GM23338 (cell line): ENCODE measurements at regions not wholly inside any gene's neighbourhood (a gene's known extent, or its start where the extent isn't known, plus 50 kb on each side); places are given as distances from the start of the nearest gene placed in this dataset.

Source experiments
- ATAC-seq: fragments of 200-7000 bp; cut with Tn5 transposase; 3 replicates; pipeline ENCODE4 v1.9.1; 2020
- DNase-seq: peaks from one replicate; pipeline ENCODE4 v3.0.0-alpha.2; 2015; ENCODE audit warnings: low spot score
- H2AFZ ChIP-seq: fragments of 200-600 bp; sonication (generic); 2 replicates; pipeline ENCODE4 v1.8.0; 2016; ENCODE audit warnings: antibody characterized with exemption, mild to moderate bottlenecking, moderate library complexity
- H3F3A ChIP-seq: fragments of 200-600 bp; sonication (generic); replicated peaks from 2 replicates; pipeline ENCODE4 v1.8.0; 2017; ENCODE audit warnings: antibody characterized with exemption, mixed run types, low read depth
- H3K27ac ChIP-seq: fragments of 200-600 bp; sonication (generic); 2 replicates; pipeline ENCODE4 v1.6.1; 2016; ENCODE audit warnings: low read depth
- H3K27me3 ChIP-seq: fragments of 200-600 bp; sonication (generic); 2 replicates; pipeline ENCODE4 v1.8.0; 2016; ENCODE audit warnings: mild to moderate bottlenecking, mixed run types, moderate library complexity; ENCODE audit not compliant: insufficient read depth
- H3K36me3 ChIP-seq: fragments of 200-600 bp; sonication (generic); 2 replicates; pipeline ENCODE4 v1.8.0; 2016; ENCODE audit warnings: mild to moderate bottlenecking; ENCODE audit not compliant: insufficient read depth
- H3K4me1 ChIP-seq: fragments of 200-600 bp; sonication (generic); 2 replicates; pipeline ENCODE4 v1.8.0; 2016; ENCODE audit warnings: mild to moderate bottlenecking, moderate library complexity; ENCODE audit not compliant: insufficient read depth
- H3K4me2 ChIP-seq: fragments of 200-600 bp; sonication (generic); 2 replicates; pipeline ENCODE4 v1.7.1; 2017; ENCODE audit warnings: mixed run types
- H3K4me3 ChIP-seq: fragments of 200-600 bp; sonication (generic); 2 replicates; pipeline ENCODE4 v1.6.1; 2016; ENCODE audit warnings: mixed run types
- H3K79me2 ChIP-seq: fragments of 200-600 bp; sonication (generic); replicated peaks from 2 replicates; pipeline ENCODE4 v1.8.0; 2017; ENCODE audit warnings: mild to moderate bottlenecking; ENCODE audit not compliant: insufficient read depth
- H3K9me2 ChIP-seq: fragments of 200-600 bp; sonication (generic); 2 replicates; pipeline ENCODE4 v1.8.0; 2017; ENCODE audit not compliant: insufficient read depth
- H4K20me1 ChIP-seq: fragments of 200-600 bp; sonication (generic); replicated peaks from 2 replicates; pipeline ENCODE4 v1.8.0; 2017; ENCODE audit warnings: mild to moderate bottlenecking; ENCODE audit not compliant: insufficient read depth
- H3K27ac Mint-ChIP-seq: 2 replicates; pipeline ENCODE4 v1.8.0; 2020; ENCODE audit warnings: inconsistent platforms, mild to moderate bottlenecking, moderate library complexity, mixed read lengths
- H3K27me3 Mint-ChIP-seq: 3 replicates; pipeline ENCODE4 v1.8.0; 2022; ENCODE audit warnings: low read depth, mild to moderate bottlenecking, moderate library complexity, mixed read lengths, inconsistent platforms; ENCODE audit not compliant: insufficient read depth, poor library complexity
- H3K36me3 Mint-ChIP-seq: 3 replicates; pipeline ENCODE4 v1.8.0; 2021; ENCODE audit warnings: low read depth, mild to moderate bottlenecking, inconsistent platforms, moderate library complexity, mixed read lengths
- H3K4me1 Mint-ChIP-seq: 3 replicates; pipeline ENCODE4 v1.8.0; 2020; ENCODE audit warnings: mild to moderate bottlenecking, inconsistent platforms, mixed read lengths
- H3K4me3 Mint-ChIP-seq: 3 replicates; pipeline ENCODE4 v1.8.0; 2021; ENCODE audit warnings: moderate library complexity, mild to moderate bottlenecking, inconsistent platforms, mixed read lengths
- H3K9me3 Mint-ChIP-seq: 3 replicates; pipeline ENCODE4 v1.8.0; 2020; ENCODE audit warnings: moderate library complexity, mild to moderate bottlenecking, inconsistent platforms, mixed read lengths
- CREB1 ChIP-seq: fragments of 250-450 bp; sonication (Bioruptor Pico); IDR thresholded peaks from 2 replicates; pipeline ENCODE4 v1.5.0; 2020; ENCODE audit warnings: low read depth, mild to moderate bottlenecking, moderate library complexity
- EZH2 ChIP-seq: fragments of 200-600 bp; sonication (generic); IDR thresholded peaks from one replicate; pipeline ENCODE4 v1.8.0; 2017; ENCODE audit warnings: antibody characterized with exemption, mild to moderate bottlenecking, low read depth; ENCODE audit not compliant: unreplicated experiment
- EZH2phosphoT487 ChIP-seq: fragments of 200-600 bp; sonication (generic); IDR thresholded peaks from one replicate; pipeline ENCODE4 v1.8.1; 2018; ENCODE audit warnings: antibody characterized with exemption; ENCODE audit not compliant: unreplicated experiment
- JUNB ChIP-seq: IDR thresholded peaks from one replicate; pipeline ENCODE4 v1.6.1; 2016; ENCODE audit warnings: antibody characterized with exemption; ENCODE audit not compliant: unreplicated experiment
- NANOG ChIP-seq: IDR thresholded peaks from 2 replicates; pipeline ENCODE4 v1.6.1; 2016; ENCODE audit warnings: antibody characterized with exemption, borderline replicate concordance
- POLR2AphosphoS5 ChIP-seq: IDR thresholded peaks from 2 replicates; pipeline ENCODE4 v1.6.1; 2016; ENCODE audit warnings: antibody characterized with exemption, low read depth
- STAT1 ChIP-seq: IDR thresholded peaks from one replicate; pipeline ENCODE4 v1.6.1; 2016; ENCODE audit warnings: antibody characterized with exemption; ENCODE audit not compliant: unreplicated experiment
- ZNF114 ChIP-seq: fragments of 250-450 bp; sonication (Bioruptor Pico); IDR thresholded peaks from 2 replicates; pipeline ENCODE4 v1.5.0; 2020; ENCODE audit warnings: mild to moderate bottlenecking, moderate library complexity
- ZNF331 ChIP-seq: fragments of 250-450 bp; sonication (Bioruptor Pico); IDR thresholded peaks from 2 replicates; pipeline ENCODE4 v1.5.0; 2020; ENCODE audit warnings: low read depth, mild to moderate bottlenecking, moderate library complexity
- TF ChIP-seq, protein P1 (sequence below), 2 experiments: fragments of 200-600 bp in 1 of 2; sonication (generic) in 1 of 2; conservative IDR thresholded peaks; 2 replicates each; pipeline versions ENCODE4 v1.5.1 to v1.6.1; 2016 to 2017; ENCODE audit warnings: antibody characterized with exemption in 2 of 2, low read depth in 2 of 2, mild to moderate bottlenecking in 2 of 2, moderate library complexity in 1 of 2
- TF ChIP-seq, protein P2 (sequence below): IDR thresholded peaks from 2 replicates; pipeline ENCODE4 v1.6.1; 2016; ENCODE audit warnings: antibody characterized with exemption
- TF ChIP-seq, protein P3 (sequence below): fragments of 250-450 bp; sonication (Bioruptor Pico); IDR thresholded peaks from 2 replicates; pipeline ENCODE4 v1.5.0; 2020; ENCODE audit warnings: mild to moderate bottlenecking, moderate library complexity
- TF ChIP-seq, protein P4 (sequence below): IDR thresholded peaks from one replicate; pipeline ENCODE4 v1.6.1; 2018; ENCODE audit warnings: antibody characterized with exemption; ENCODE audit not compliant: unreplicated experiment

DNA sequence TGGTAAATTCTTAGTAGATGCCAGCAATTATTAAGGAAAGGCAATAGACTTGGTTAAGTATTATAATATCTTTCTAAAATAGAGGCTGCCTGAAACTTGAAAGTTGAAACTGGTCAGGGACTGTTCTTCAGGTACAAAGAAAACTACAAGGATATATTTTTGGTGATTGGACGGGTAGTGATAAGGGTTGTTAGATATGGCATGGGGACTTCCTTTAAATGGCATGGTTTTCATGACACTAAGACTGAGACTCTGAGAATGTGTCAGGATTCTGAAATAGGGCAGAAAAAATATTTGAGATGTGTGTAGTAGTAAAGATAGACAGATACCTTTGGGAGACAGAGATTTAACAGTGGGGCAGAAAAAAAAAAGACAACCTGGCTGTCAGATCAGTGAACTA lies 108.4 kb upstream of the SLC5A12 start:
- peaks cover 5% of the 10 kb centered on the region; the same call in 2 of the 3 replicates for H3K9me3 Mint-ChIP-seq
- H3K27me3 Mint-ChIP-seq, result peaks cover 2% of the 10 kb centered on the region
- Histone ChIP-seq H3F3A (no peaks in the 10 kb centered on the region), H3K4me2 (no peak overlapping the region), H4K20me1 (no peaks in the 10 kb centered on the region), H3K36me3 (no peaks in the 10 kb centered on the region), H3K27ac (no peak overlapping the region), H3K4me3 (no peak overlapping the region), H2AFZ (no peak overlapping the region), H3K4me1 (no peaks in the 10 kb centered on the region), H3K79me2 (no peaks in the 10 kb centered on the region), H3K9me2 (0 out of 2 replicates have a peak, but pooled peaks cover 6% of the 10 kb centered on the region), H3K27me3 (no peaks in the 10 kb centered on the region)
- H3K4me3 Mint-ChIP-seq, result no peak overlapping the region
- TF ChIP-seq, protein P1, sequence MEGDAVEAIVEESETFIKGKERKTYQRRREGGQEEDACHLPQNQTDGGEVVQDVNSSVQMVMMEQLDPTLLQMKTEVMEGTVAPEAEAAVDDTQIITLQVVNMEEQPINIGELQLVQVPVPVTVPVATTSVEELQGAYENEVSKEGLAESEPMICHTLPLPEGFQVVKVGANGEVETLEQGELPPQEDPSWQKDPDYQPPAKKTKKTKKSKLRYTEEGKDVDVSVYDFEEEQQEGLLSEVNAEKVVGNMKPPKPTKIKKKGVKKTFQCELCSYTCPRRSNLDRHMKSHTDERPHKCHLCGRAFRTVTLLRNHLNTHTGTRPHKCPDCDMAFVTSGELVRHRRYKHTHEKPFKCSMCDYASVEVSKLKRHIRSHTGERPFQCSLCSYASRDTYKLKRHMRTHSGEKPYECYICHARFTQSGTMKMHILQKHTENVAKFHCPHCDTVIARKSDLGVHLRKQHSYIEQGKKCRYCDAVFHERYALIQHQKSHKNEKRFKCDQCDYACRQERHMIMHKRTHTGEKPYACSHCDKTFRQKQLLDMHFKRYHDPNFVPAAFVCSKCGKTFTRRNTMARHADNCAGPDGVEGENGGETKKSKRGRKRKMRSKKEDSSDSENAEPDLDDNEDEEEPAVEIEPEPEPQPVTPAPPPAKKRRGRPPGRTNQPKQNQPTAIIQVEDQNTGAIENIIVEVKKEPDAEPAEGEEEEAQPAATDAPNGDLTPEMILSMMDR (conservative IDR thresholded peaks at IDR 0.05; ENCODE audit: low read depth in 2 of 2), result no peak
- TF ChIP-seq ZNF331, result no peak
- TF ChIP-seq, protein P2, sequence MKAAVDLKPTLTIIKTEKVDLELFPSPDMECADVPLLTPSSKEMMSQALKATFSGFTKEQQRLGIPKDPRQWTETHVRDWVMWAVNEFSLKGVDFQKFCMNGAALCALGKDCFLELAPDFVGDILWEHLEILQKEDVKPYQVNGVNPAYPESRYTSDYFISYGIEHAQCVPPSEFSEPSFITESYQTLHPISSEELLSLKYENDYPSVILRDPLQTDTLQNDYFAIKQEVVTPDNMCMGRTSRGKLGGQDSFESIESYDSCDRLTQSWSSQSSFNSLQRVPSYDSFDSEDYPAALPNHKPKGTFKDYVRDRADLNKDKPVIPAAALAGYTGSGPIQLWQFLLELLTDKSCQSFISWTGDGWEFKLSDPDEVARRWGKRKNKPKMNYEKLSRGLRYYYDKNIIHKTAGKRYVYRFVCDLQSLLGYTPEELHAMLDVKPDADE, result no peak
- TF ChIP-seq, protein P3, sequence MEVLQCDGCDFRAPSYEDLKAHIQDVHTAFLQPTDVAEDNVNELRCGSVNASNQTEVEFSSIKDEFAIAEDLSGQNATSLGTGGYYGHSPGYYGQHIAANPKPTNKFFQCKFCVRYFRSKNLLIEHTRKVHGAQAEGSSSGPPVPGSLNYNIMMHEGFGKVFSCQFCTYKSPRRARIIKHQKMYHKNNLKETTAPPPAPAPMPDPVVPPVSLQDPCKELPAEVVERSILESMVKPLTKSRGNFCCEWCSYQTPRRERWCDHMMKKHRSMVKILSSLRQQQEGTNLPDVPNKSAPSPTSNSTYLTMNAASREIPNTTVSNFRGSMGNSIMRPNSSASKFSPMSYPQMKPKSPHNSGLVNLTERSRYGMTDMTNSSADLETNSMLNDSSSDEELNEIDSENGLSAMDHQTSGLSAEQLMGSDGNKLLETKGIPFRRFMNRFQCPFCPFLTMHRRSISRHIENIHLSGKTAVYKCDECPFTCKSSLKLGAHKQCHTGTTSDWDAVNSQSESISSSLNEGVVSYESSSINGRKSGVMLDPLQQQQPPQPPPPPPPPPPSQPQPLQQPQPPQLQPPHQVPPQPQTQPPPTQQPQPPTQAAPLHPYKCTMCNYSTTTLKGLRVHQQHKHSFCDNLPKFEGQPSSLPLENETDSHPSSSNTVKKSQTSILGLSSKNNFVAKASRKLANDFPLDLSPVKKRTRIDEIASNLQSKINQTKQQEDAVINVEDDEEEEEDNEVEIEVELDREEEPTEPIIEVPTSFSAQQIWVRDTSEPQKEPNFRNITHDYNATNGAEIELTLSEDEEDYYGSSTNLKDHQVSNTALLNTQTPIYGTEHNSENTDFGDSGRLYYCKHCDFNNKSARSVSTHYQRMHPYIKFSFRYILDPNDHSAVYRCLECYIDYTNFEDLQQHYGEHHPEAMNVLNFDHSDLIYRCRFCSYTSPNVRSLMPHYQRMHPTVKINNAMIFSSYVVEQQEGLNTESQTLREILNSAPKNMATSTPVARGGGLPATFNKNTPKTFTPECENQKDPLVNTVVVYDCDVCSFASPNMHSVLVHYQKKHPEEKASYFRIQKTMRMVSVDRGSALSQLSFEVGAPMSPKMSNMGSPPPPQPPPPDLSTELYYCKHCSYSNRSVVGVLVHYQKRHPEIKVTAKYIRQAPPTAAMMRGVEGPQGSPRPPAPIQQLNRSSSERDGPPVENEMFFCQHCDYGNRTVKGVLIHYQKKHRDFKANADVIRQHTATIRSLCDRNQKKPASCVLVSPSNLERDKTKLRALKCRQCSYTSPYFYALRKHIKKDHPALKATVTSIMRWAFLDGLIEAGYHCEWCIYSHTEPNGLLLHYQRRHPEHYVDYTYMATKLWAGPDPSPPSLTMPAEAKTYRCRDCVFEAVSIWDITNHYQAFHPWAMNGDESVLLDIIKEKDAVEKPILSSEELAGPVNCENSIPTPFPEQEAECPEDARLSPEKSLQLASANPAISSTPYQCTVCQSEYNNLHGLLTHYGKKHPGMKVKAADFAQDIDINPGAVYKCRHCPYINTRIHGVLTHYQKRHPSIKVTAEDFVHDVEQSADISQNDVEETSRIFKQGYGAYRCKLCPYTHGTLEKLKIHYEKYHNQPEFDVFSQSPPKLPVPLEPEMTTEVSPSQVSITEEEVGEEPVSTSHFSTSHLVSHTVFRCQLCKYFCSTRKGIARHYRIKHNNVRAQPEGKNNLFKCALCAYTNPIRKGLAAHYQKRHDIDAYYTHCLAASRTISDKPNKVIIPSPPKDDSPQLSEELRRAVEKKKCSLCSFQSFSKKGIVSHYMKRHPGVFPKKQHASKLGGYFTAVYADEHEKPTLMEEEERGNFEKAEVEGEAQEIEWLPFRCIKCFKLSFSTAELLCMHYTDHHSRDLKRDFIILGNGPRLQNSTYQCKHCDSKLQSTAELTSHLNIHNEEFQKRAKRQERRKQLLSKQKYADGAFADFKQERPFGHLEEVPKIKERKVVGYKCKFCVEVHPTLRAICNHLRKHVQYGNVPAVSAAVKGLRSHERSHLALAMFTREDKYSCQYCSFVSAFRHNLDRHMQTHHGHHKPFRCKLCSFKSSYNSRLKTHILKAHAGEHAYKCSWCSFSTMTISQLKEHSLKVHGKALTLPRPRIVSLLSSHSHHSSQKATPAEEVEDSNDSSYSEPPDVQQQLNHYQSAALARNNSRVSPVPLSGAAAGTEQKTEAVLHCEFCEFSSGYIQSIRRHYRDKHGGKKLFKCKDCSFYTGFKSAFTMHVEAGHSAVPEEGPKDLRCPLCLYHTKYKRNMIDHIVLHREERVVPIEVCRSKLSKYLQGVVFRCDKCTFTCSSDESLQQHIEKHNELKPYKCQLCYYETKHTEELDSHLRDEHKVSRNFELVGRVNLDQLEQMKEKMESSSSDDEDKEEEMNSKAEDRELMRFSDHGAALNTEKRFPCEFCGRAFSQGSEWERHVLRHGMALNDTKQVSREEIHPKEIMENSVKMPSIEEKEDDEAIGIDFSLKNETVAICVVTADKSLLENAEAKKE (CRISPR knock-in tag), result no peak
- TF ChIP-seq CREB1 (CRISPR knock-in tag), result no peak
- TF ChIP-seq, protein P4, sequence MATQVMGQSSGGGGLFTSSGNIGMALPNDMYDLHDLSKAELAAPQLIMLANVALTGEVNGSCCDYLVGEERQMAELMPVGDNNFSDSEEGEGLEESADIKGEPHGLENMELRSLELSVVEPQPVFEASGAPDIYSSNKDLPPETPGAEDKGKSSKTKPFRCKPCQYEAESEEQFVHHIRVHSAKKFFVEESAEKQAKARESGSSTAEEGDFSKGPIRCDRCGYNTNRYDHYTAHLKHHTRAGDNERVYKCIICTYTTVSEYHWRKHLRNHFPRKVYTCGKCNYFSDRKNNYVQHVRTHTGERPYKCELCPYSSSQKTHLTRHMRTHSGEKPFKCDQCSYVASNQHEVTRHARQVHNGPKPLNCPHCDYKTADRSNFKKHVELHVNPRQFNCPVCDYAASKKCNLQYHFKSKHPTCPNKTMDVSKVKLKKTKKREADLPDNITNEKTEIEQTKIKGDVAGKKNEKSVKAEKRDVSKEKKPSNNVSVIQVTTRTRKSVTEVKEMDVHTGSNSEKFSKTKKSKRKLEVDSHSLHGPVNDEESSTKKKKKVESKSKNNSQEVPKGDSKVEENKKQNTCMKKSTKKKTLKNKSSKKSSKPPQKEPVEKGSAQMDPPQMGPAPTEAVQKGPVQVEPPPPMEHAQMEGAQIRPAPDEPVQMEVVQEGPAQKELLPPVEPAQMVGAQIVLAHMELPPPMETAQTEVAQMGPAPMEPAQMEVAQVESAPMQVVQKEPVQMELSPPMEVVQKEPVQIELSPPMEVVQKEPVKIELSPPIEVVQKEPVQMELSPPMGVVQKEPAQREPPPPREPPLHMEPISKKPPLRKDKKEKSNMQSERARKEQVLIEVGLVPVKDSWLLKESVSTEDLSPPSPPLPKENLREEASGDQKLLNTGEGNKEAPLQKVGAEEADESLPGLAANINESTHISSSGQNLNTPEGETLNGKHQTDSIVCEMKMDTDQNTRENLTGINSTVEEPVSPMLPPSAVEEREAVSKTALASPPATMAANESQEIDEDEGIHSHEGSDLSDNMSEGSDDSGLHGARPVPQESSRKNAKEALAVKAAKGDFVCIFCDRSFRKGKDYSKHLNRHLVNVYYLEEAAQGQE, result no peak
- no peak for TF ChIP-seq POLR2AphosphoS5
- no peak for TF ChIP-seq NANOG
- TF ChIP-seq EZH2phosphoT487, result no peak
- no peak for TF ChIP-seq EZH2
- TF ChIP-seq STAT1, result no peak
- TF ChIP-seq ZNF114 (CRISPR knock-in tag), result no peak
- TF ChIP-seq JUNB, result no peak
- DNase-seq (no peak), ATAC-seq (no peak)
- no peaks in the 10 kb centered on the region for H3K4me1 Mint-ChIP-seq
- no peak overlapping the region for H3K27ac Mint-ChIP-seq
- H3K36me3 Mint-ChIP-seq, result no peaks in the 10 kb centered on the region
